NCI-H1105 treated with DMSO at 0.1 percent for 48 hours (cell line): ENCODE measurements at regions not wholly inside any gene's neighbourhood (a gene's known extent, or its start where the extent isn't known, plus 50 kb on each side); places are given as distances from the start of the nearest gene placed in this dataset.
A peak's percentile ranks its signal among the peaks of the same experiment; 100 is the strongest.
"Not testable (repeated sequence)": the region's sequence is repeated elsewhere in the genome, so short reads cannot be mapped to it uniquely, and the experiment has no call there.

Experiments
- DNase-seq: peaks from one replicate; lab custom pipeline; 2025; lab: John Stamatoyannopoulos, UW

GRCh38 chr10:53331460-53331859 is 558.9 kb upstream of the MBL2 start:
- DNase-seq = no peak

- DNase-seq = not testable (repeated sequence)
Observed at GRCh38 chr10:53326401-53327305, 554.1 kb upstream of the MBL2 start.

GRCh38 chr10:53325066-53325465 is 552.5 kb upstream of the MBL2 start:
- DNase-seq = no peak

GRCh38 chr10:53315709-53316108 is 543.1 kb upstream of the MBL2 start:
- no peak for DNase-seq

- no peak for DNase-seq
Observed at GRCh38 chr10:53314876-53315275, 542.3 kb upstream of the MBL2 start.

GRCh38 chr10:53298443-53298842 is 525.9 kb upstream of the MBL2 start:
- DNase-seq = no peak

- DNase-seq = no peak
Observed at GRCh38 chr10:53284615-53285182, 512.1 kb upstream of the MBL2 start.

GRCh38 chr10:53276797-53277196 is 504.2 kb upstream of the MBL2 start:
- DNase-seq = no peak

- DNase-seq = no peak
Observed at GRCh38 chr10:53269482-53269881, 496.9 kb upstream of the MBL2 start.

- no peak for DNase-seq
Observed at GRCh38 chr10:53260213-53260612, 487.6 kb upstream of the MBL2 start.

- DNase-seq = no peak
Observed at GRCh38 chr10:53256623-53257022, 484.0 kb upstream of the MBL2 start.

- no peak for DNase-seq
Observed at GRCh38 chr10:53255661-53256205, 483.1 kb upstream of the MBL2 start.

GRCh38 chr10:53253221-53253620 is 480.6 kb upstream of the MBL2 start:
- no peak for DNase-seq

GRCh38 chr10:53239873-53240272 is 467.3 kb upstream of the MBL2 start:
- DNase-seq = no peak

GRCh38 chr10:53236941-53237340 is 464.4 kb upstream of the MBL2 start:
- no peak for DNase-seq

- DNase-seq = no peak
Observed at GRCh38 chr10:53233749-53234148, 461.2 kb upstream of the MBL2 start.

GRCh38 chr10:53230651-53231050 is 458.1 kb upstream of the MBL2 start:
- no peak for DNase-seq

- no peak for DNase-seq
Observed at GRCh38 chr10:53223851-53224250, 451.3 kb upstream of the MBL2 start.

- no peak for DNase-seq
Observed at GRCh38 chr10:53222806-53223205, 450.2 kb upstream of the MBL2 start.

GRCh38 chr10:53209944-53210611 is 437.5 kb upstream of the MBL2 start:
- peak; percentile 1 for DNase-seq

GRCh38 chr10:53183733-53184132 is 411.1 kb upstream of the MBL2 start:
- DNase-seq = no peak

- DNase-seq = no peak
Observed at GRCh38 chr10:53177468-53177867, 404.9 kb upstream of the MBL2 start.

- no peak for DNase-seq
Observed at GRCh38 chr10:53166325-53166724, 393.7 kb upstream of the MBL2 start.
